Endothelial cell of umbilical vein (primary cell): ENCODE measurements at regions not wholly inside any gene's neighbourhood (a gene's known extent, or its start where the extent isn't known, plus 50 kb on each side); places are given as distances from the start of the nearest gene placed in this dataset.

Source experiments
- BruUV-seq: library from RNA; stranded (reverse); fragments of 400-500 nt; replicated peaks from 2 replicates; lab custom pipeline; 2021; lab: Mats Ljungman, UMichigan
- CTCF ChIA-PET: fragments of 300-600, 350-600 bp; sonication (Branson Sonifier 250); formaldehyde crosslinking; loops from one replicate; lab custom pipeline; 2021; ENCODE audit warnings: antibody characterized with exemption, inconsistent platforms; lab: Charles Lee
- POLR2A ChIA-PET: fragments of 300-600, 350-600 bp; sonication (Branson Sonifier 250); formaldehyde crosslinking; loops from one replicate; lab custom pipeline; 2021; ENCODE audit warnings: antibody characterized with exemption, inconsistent platforms; lab: Charles Lee
- DNase-seq: peaks from one replicate; pipeline ENCODE4 v3.0.0-alpha.2; 2011; ENCODE audit warnings: low read depth, low spot score
- FAIRE-seq: peaks from 2 replicates; lab custom pipeline; 2011; peaks lifted over from hg19 to GRCh38; lab: Jason Lieb, UNC
- H2AFZ ChIP-seq: 2 replicates; pipeline ENCODE4 v1.6.0; 2012; ENCODE audit warnings: low read depth, low read length, control low read depth, inconsistent platforms
- H3K27ac ChIP-seq: 2 replicates; pipeline ENCODE4 v1.5.1; 2011; ENCODE audit warnings: low read depth, mild to moderate bottlenecking, control low read depth, low read length, moderate library complexity; ENCODE audit not compliant: insufficient read depth
- H3K27me3 ChIP-seq, 2 experiments: 2 replicates each; pipeline versions ENCODE4 v1.6.0 to v1.6.1; 2011; ENCODE audit warnings: low read length in 2 of 2, mixed read lengths in 1 of 2; ENCODE audit not compliant: control insufficient read depth in 2 of 2, insufficient read depth in 2 of 2
- H3K36me3 ChIP-seq, 2 experiments: 2 replicates in 1 of 2; 3 replicates in 1 of 2; pipeline ENCODE4 v1.5.1; 2011; ENCODE audit warnings: low read length in 2 of 2, mild to moderate bottlenecking in 1 of 2, moderate library complexity in 1 of 2; ENCODE audit not compliant: control insufficient read depth in 2 of 2, insufficient read depth in 2 of 2; ENCODE audit errors: extremely low read depth in 1 of 2
- H3K4me1 ChIP-seq: 3 replicates; pipeline ENCODE4 v1.5.1; 2011; ENCODE audit warnings: mild to moderate bottlenecking, low read length; ENCODE audit not compliant: control insufficient read depth, insufficient read depth; ENCODE audit errors: extremely low read depth
- H3K4me2 ChIP-seq: 2 replicates; pipeline ENCODE4 v1.6.1; 2011; ENCODE audit warnings: low read length, control low read depth, mixed read lengths; ENCODE audit not compliant: insufficient read depth
- H3K4me3 ChIP-seq, 3 experiments: fragments of 200-600 bp in 1 of 3; sonication (generic), shearing (Covaris generic) in 1 of 3; replicated peaks in 1 of 3; 2 replicates each; pipeline ENCODE4 v1.5.1; 2011 to 2016; ENCODE audit warnings: control low read depth in 3 of 3, low read length in 3 of 3, mild to moderate bottlenecking in 2 of 3, inconsistent platforms in 1 of 3, low read depth in 1 of 3, moderate library complexity in 1 of 3; ENCODE audit not compliant: insufficient read depth in 1 of 3
- H3K79me2 ChIP-seq: 2 replicates; pipeline ENCODE4 v1.6.0; 2012; ENCODE audit warnings: low read length, inconsistent platforms; ENCODE audit not compliant: control insufficient read depth, insufficient read depth
- H3K9ac ChIP-seq: replicated peaks from 2 replicates; pipeline ENCODE3; 2011; ENCODE audit warnings: low read length, control low read depth; ENCODE audit not compliant: insufficient read depth; ENCODE audit errors: extremely low read depth
- H3K9me1 ChIP-seq: replicated peaks from 3 replicates; pipeline ENCODE4 v1.6.0; 2011; ENCODE audit warnings: mild to moderate bottlenecking, low read length; ENCODE audit not compliant: control insufficient read depth, insufficient read depth; ENCODE audit errors: extremely low read depth
- H3K9me3 ChIP-seq: replicated peaks from 2 replicates; pipeline ENCODE4 v1.5.1; 2012; ENCODE audit warnings: low read length, inconsistent platforms; ENCODE audit not compliant: control insufficient read depth, insufficient read depth
- H4K20me1 ChIP-seq: replicated peaks from 2 replicates; pipeline ENCODE3; 2011; ENCODE audit warnings: mild to moderate bottlenecking, low read length; ENCODE audit not compliant: control insufficient read depth, insufficient read depth; ENCODE audit errors: extremely low read depth
- EZH2 ChIP-seq: IDR thresholded peaks from 2 replicates; pipeline ENCODE4 v1.6.1; 2012; ENCODE audit warnings: borderline replicate concordance, low read depth, mild to moderate bottlenecking, moderate library complexity, low read length, inconsistent platforms; ENCODE audit not compliant: severe bottlenecking
- FOS ChIP-seq: IDR thresholded peaks from 2 replicates; pipeline ENCODE4 v1.6.1; 2011; ENCODE audit warnings: mild to moderate bottlenecking, low read length, moderate library complexity, borderline replicate concordance; ENCODE audit not compliant: insufficient read depth
- GATA2 ChIP-seq: IDR thresholded peaks from 2 replicates; pipeline ENCODE4 v1.7.0; 2011; ENCODE audit warnings: low read depth, mild to moderate bottlenecking, moderate library complexity, mixed read lengths, low read length; ENCODE audit not compliant: insufficient read length, insufficient read depth
- JUN ChIP-seq: IDR thresholded peaks from 2 replicates; pipeline ENCODE4 v1.6.1; 2011; ENCODE audit warnings: borderline replicate concordance, low read depth; ENCODE audit not compliant: insufficient read length, insufficient read depth
- dilution Hi-C: fragments of 300-500 bp; cut with MboI; formaldehyde crosslinking; loops from one replicate; pipeline ENCODE4 v1.15.0; 2019; ENCODE audit warnings: low sequenced_read_pairs; ENCODE audit not compliant: extremely low pct_ligation_motif_present
- intact Hi-C: fragments of 100-400 bp; cut with micrococcal nuclease; formaldehyde crosslinking; loops from one replicate; pipeline ENCODE4 v1.10.0; 2022

- H3K9me1 ChIP-seq = no peaks in the 10 kb centered on the region
- DNase-seq (no peak), FAIRE-seq (no peak)
- no TSS peak for BruUV-seq
- no peaks in the 10 kb centered on the region for H3K4me1 ChIP-seq
- H4K20me1 ChIP-seq = no peaks in the 10 kb centered on the region
- no peak overlapping the region for H3K4me3 ChIP-seq
- TF ChIP-seq EZH2 (no peak), GATA2 (no peak), JUN (no peak)
- H3K27me3 ChIP-seq = no peaks in the 10 kb centered on the region
- H3K9me3 ChIP-seq = peaks cover 1% of the 10 kb centered on the region
- no peak overlapping the region for H3K4me2 ChIP-seq
- H2AFZ ChIP-seq = no peak overlapping the region
- POLR2A ChIA-PET = no interaction called here
- no peaks in the 10 kb centered on the region for H3K36me3 ChIP-seq
- CTCF ChIA-PET = no interaction called here
- intact Hi-C loops (no loop called here), dilution Hi-C loops (no loop called here)
- no peak overlapping the region for H3K27ac ChIP-seq
- H3K79me2 ChIP-seq = no peaks in the 10 kb centered on the region
- H3K9ac ChIP-seq = no peak overlapping the region
Observed at GRCh38 chr10:20713420-20713819, 183.7 kb downstream of the NEBL start.

GRCh38 chr10:20712774-20713173 is 184.3 kb downstream of the NEBL start:
- intact Hi-C loops (no loop called here), dilution Hi-C loops (no loop called here)

More at GRCh38 chr10:20712774-20713173, 184.3 kb downstream of the NEBL start:
- no peaks in the 10 kb centered on the region for H3K9me1 ChIP-seq
- no peaks in the 10 kb centered on the region for H3K79me2 ChIP-seq
- TF ChIP-seq FOS = no peak
- no peaks in the 10 kb centered on the region for H3K27me3 ChIP-seq
- no peaks in the 10 kb centered on the region for H4K20me1 ChIP-seq
- H3K4me2 ChIP-seq = no peak overlapping the region
- no peak overlapping the region for H3K4me3 ChIP-seq
- CTCF ChIA-PET = no interaction called here
- H3K27ac ChIP-seq = no peak overlapping the region
- BruUV-seq = no TSS peak
- no peaks in the 10 kb centered on the region for H3K36me3 ChIP-seq
- DNase-seq (no peak), FAIRE-seq (no peak)
- POLR2A ChIA-PET = no interaction called here
- peaks cover 1% of the 10 kb centered on the region for H3K9me3 ChIP-seq
- no peak overlapping the region for H2AFZ ChIP-seq
- no peaks in the 10 kb centered on the region for H3K4me1 ChIP-seq
- no peak overlapping the region for H3K9ac ChIP-seq
